Activated T-cell treated with anti-CD3 and anti-CD28 coated beads, Interleukin-2, amount 50 U/mL, for 4 hours (primary cell): ENCODE measurements at regions not wholly inside any gene's neighbourhood (a gene's known extent, or its start where the extent isn't known, plus 50 kb on each side); places are given as distances from the start of the nearest gene placed in this dataset.

Source experiments
- ATAC-seq, 2 donors: fragments of 200-7000 bp; cut with Tn5 transposase; one replicate each; pipeline ENCODE4 v1.10.0; 2021
- DNase-seq: peaks from one replicate; pipeline ENCODE4 v3.0.0-alpha.2; 2020
- H3K27me3 Mint-ChIP-seq: one replicate; pipeline ENCODE4 v1.8.0; 2021; ENCODE audit warnings: low read depth, mixed read lengths
- H3K36me3 Mint-ChIP-seq: one replicate; pipeline ENCODE4 v1.8.0; 2022; ENCODE audit warnings: mixed read lengths; ENCODE audit not compliant: insufficient read depth
- H3K4me1 Mint-ChIP-seq: one replicate; pipeline ENCODE4 v1.8.0; 2021; ENCODE audit warnings: low read depth, mixed read lengths
- H3K4me3 Mint-ChIP-seq: one replicate; pipeline ENCODE4 v1.8.0; 2021; ENCODE audit warnings: mild to moderate bottlenecking, moderate library complexity, mixed read lengths
- H3K9me3 Mint-ChIP-seq: one replicate; pipeline ENCODE4 v1.8.0; 2021; ENCODE audit warnings: mixed read lengths

DNA sequence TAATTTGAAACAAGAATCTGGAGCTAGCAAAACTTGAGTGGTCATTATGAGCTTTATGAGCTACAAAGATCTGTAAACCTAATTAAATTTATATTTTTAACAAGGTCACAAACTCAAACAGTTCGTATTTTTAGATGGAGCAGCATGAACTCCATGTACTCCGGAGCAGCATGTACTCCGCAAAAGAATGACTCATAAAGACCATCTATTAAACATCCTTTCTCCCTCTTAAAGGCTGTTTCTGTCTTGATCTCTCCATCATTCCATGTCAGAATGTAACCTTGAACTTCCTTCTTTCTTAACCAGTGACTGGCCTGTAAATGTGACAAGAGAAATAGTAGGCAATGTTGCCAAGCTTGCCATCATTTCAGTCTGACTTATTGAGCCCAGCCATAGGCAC, 696.9 kb downstream of the ZNF385D start:
- no peak for DNase-seq
- no peaks in the 10 kb centered on the region for H3K36me3 Mint-ChIP-seq
- no peak overlapping the region for H3K4me3 Mint-ChIP-seq
- H3K9me3 Mint-ChIP-seq = peaks cover 13% of the 10 kb centered on the region
- ATAC-seq = no peak
- no peaks in the 10 kb centered on the region for H3K27me3 Mint-ChIP-seq
- H3K4me1 Mint-ChIP-seq = no peaks in the 10 kb centered on the region

DNA sequence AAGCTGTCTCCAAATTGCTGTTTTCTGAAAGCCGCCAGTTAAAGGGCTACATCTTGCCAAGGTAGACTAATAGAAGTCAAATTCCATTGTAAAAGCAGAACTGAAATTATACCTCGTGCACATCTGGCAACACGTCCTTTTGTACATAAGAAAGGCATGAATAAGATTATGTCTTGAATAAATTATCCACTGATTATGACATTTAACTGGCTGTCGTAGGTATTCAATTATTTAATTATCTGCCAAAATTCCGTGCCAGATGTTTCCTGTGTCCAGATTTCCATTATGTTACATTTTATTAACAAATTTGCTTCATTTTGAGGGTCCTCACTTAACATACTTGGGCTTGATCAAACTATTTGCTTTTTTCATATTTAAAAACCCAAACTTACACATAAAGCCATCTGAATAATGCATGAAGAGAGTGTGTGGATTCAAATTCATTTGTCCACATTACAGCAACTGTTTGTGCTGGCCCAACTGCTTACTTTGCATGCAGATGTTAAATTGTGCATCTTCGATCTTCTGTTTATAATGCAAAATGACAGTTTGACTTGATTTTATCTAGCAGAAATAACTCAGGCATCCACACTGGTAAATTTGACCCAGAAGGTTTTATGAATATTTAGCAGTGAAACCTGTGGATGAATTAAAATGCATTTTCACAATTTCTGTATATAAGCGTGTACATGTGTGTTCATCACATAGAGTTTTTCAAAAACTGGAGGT, 701.5 kb downstream of the ZNF385D start:
- Mint-ChIP-seq H3K27me3 (no peaks in the 10 kb centered on the region), H3K9me3 (peaks cover 4% of the 10 kb centered on the region), H3K4me3 (no peak overlapping the region), H3K4me1 (no peaks in the 10 kb centered on the region), H3K36me3 (no peaks in the 10 kb centered on the region)
- ATAC-seq = no peak
- no peak for DNase-seq

DNA sequence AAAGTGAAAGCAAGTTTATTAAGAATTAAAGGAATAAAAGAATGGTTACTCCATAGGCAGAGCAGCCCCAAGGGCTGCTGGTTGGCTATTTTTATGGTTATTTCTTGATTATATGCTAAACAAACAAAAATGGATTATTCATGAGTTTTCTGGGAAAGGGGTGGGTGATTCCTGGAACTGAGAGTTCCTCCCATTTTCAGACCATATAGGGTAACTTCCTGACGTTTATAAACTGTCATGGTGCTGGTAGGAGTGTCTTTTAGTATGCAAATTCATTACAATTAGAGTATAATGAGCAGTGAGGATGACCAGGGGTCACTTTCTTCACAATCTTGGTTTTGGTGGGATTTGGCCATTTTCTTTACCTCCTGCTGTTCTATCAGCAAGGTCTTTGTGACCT, 707.9 kb downstream of the ZNF385D start:
- H3K9me3 Mint-ChIP-seq = peaks cover 3% of the 10 kb centered on the region
- H3K27me3 Mint-ChIP-seq = no peaks in the 10 kb centered on the region
- H3K36me3 Mint-ChIP-seq = no peaks in the 10 kb centered on the region
- H3K4me3 Mint-ChIP-seq = no peak overlapping the region
- H3K4me1 Mint-ChIP-seq = no peaks in the 10 kb centered on the region
- no peak for ATAC-seq
- DNase-seq = no peak

DNA sequence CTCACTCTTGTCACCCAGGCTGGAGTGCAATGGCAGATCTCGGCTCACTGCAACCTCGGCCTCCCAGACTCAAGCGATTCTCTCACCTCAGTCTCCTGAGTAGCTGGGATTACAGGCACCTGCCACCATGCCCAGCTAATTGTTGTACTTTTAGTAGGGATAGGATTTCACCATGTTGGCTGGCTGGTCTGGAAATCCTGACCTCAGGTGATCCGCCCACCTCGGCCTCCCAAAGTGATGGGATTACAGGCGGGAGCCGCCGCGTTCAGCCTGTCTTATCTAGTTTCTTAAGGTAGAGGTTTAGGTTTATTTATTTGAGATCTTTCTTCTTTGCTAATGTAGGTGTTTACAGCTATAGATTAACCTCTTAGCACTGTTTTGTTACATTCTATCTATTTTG, 708.8 kb downstream of the ZNF385D start:
- no peak overlapping the region for H3K4me3 Mint-ChIP-seq
- H3K9me3 Mint-ChIP-seq = peaks cover 3% of the 10 kb centered on the region
- ATAC-seq = no peak
- H3K4me1 Mint-ChIP-seq = no peaks in the 10 kb centered on the region
- no peaks in the 10 kb centered on the region for H3K27me3 Mint-ChIP-seq
- DNase-seq = no peak
- H3K36me3 Mint-ChIP-seq = no peaks in the 10 kb centered on the region

DNA sequence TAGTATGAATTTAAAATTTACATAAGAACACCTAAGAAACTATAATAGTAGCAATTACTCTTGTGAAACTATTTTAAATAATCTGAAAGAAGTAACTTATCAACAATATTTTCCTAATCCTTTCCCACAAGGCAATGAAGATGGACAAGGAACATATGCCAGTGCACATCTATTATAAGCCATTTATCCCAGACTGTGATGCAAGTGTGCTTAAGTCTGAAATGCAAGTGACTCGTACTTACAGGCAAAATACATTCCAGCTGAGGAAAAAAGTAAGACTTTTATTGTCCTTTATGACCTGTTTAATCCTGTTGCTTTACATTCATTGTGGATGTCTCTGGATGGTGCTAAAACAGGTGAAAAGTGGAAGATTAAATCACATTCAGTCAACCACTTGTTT, 709.4 kb downstream of the ZNF385D start:
- Mint-ChIP-seq H3K27me3 (no peaks in the 10 kb centered on the region), H3K9me3 (peaks cover 3% of the 10 kb centered on the region), H3K4me3 (no peak overlapping the region), H3K4me1 (no peaks in the 10 kb centered on the region), H3K36me3 (no peaks in the 10 kb centered on the region)
- DNase-seq (no peak), ATAC-seq (no peak)

DNA sequence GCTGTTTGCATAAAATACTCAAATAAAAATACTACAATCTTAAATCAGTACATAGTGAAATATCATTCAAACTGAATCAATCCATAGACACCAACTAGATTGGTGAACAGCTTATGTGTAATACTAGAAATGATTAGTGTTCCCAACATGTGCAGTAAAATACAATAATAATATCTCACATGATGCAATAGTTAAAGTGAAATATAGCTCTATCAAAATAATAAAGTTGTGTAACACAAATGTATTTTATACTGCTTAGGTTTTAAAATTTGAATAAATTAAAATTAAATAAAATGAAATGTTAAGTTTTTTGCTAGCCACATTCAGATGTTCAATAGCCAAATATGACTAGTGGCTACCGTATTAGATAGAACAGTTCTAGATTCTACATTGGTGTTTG, 714.1 kb downstream of the ZNF385D start:
- ATAC-seq (no peak), DNase-seq (no peak)
- H3K9me3 Mint-ChIP-seq = peaks cover 10% of the 10 kb centered on the region
- no peaks in the 10 kb centered on the region for H3K4me1 Mint-ChIP-seq
- H3K36me3 Mint-ChIP-seq = no peaks in the 10 kb centered on the region
- H3K4me3 Mint-ChIP-seq = no peak overlapping the region
- H3K27me3 Mint-ChIP-seq = no peaks in the 10 kb centered on the region

DNA sequence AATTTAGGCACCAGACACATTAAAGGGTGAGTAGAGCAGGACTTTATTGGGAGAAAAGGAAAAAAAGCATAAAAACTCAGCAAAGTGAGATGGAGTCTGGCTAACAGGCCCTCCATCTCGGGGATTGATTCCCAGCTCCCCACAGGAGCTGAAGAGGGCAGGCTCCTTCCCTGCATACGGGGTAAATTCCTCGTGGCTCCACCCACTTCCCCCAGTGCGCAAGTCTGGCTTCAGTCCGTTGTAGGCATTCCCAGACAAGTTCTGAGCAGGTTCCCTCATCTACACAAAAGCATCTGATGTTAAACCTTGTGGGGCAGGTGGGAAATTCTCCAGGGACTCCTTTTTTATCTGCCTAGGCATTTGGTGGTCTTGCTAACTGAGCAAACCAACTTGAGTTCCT, 722.6 kb downstream of the ZNF385D start:
- no peak overlapping the region for H3K4me3 Mint-ChIP-seq
- DNase-seq (no peak), ATAC-seq (no peak)
- H3K9me3 Mint-ChIP-seq = peaks cover 16% of the 10 kb centered on the region
- H3K27me3 Mint-ChIP-seq = no peaks in the 10 kb centered on the region
- no peaks in the 10 kb centered on the region for H3K36me3 Mint-ChIP-seq
- H3K4me1 Mint-ChIP-seq = no peaks in the 10 kb centered on the region

DNA sequence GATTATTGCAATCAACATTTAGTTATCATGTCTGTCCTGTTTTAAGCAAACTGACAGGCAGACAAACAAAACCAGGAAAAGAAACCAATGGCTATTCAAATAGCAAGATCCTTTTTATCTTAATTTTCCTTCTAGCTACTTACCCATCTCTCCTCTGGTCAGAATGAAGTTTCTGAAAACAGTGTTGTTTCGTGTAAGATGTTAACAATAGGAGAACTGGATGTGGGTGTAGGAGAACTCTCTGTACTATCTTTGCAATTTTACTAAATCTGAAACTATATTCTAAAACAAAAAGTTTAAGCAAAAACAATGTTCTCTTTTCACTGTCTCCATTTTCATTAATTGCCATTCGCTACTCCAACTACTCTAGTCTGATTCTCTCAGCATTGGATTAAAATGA, 726.4 kb downstream of the ZNF385D start:
- Mint-ChIP-seq H3K9me3 (peaks cover 19% of the 10 kb centered on the region), H3K4me3 (no peak overlapping the region), H3K4me1 (no peaks in the 10 kb centered on the region), H3K27me3 (no peaks in the 10 kb centered on the region), H3K36me3 (no peaks in the 10 kb centered on the region)
- no peak for ATAC-seq
- no peak for DNase-seq

DNA sequence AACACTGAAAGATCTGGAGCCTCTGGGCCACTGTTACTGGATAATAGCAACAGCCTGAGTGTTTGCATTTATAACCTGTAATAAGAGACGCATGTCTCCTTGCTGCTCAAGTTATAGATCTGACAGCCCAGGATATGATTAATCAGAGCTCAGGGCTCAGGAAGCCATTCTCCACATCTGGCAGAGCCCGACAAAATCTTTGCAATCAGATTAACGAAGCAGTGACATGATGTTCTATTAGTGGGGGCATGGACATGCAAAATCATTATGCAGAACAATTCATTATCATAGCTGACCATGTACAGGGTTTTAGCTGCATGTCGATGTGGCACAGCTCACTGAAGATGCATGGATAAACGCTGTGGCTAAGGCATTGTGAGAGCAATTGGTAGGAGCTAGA, 730.3 kb downstream of the ZNF385D start:
- ATAC-seq (no peak), DNase-seq (no peak)
- H3K9me3 Mint-ChIP-seq = peaks cover 15% of the 10 kb centered on the region
- no peak overlapping the region for H3K4me3 Mint-ChIP-seq
- H3K27me3 Mint-ChIP-seq = no peaks in the 10 kb centered on the region
- no peaks in the 10 kb centered on the region for H3K4me1 Mint-ChIP-seq
- H3K36me3 Mint-ChIP-seq = no peaks in the 10 kb centered on the region

DNA sequence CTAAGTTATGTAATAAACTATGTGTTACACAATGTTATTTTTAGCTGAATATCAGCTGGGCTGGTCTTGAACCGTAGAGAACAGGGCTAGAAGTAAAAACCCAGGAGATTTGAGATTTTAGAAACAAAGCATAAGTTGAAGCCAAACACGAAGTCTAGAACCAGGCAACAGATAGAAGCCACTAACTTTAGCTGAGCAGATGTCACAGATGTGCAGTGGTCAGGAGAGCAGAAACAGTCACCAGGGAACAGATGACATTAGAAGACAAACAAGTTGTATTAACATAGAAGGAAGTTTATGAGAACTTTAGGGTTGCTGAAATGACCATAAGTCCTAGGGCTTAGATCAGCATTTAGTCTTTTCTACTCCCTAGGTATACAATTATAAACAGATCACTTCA, 731.0 kb downstream of the ZNF385D start:
- Mint-ChIP-seq H3K36me3 (no peaks in the 10 kb centered on the region), H3K4me1 (no peaks in the 10 kb centered on the region), H3K4me3 (no peak overlapping the region), H3K27me3 (no peaks in the 10 kb centered on the region), H3K9me3 (peaks cover 16% of the 10 kb centered on the region)
- ATAC-seq (no peak), DNase-seq (no peak)

DNA sequence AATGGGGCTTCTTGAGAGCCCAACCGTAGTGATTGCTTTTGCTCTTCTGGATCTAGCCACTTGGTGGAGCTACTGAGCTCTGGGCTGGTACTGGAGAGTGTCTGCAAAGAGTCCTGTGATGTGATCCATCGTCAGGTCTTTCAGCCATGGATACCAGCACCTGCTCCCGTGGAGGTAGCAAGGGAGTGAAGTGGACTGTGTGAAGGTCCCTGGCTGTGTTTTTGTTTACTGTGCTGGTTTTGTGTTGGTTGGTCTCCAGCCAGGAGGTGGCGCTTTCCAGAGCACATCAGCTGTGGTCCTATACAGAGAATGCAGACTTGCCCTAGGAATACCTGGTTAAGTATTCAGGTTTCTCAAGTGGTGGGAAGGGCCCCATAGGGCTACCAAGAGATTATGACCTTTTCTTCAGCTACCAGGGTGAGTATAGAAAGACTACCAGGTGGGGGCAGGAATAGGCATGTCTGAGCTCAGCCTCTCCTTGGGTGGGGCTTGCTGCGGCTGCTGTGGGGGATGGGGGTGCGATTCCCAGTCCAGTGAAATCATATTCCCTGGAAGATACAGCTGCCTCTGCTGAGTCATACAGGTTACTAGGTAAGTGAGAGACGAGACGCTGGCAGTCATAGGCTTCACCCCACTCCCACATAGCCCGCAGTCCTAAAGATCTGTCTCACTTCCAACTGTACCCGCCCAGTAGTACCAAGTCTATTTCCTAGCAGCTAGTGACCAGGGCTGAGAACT, 733.7 kb downstream of the ZNF385D start:
- DNase-seq (no peak), ATAC-seq (no peak)
- Mint-ChIP-seq H3K27me3 (no peaks in the 10 kb centered on the region), H3K4me3 (no peak overlapping the region), H3K36me3 (no peaks in the 10 kb centered on the region), H3K9me3 (peaks cover 37% of the 10 kb centered on the region), H3K4me1 (no peaks in the 10 kb centered on the region)

DNA sequence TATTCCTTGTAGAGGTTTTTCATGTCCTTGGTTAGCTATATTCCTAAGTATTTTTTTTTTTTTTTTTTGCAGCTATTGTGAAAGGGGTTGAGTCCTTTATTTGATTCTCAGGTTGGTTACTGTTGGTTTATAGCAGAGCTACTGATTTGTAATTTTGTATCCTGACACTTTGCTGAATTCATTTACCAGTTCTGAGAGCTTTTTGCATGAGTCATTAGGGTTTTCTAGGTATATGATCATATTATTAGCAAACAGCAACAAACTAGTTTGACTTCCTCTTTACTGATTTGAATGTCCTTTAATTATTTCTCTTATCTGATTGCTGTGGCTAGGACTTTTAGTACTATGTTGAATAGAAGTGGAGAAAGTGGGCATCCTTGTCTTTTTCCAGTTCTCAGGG, 737.4 kb downstream of the ZNF385D start:
- Mint-ChIP-seq H3K36me3 (no peaks in the 10 kb centered on the region), H3K9me3 (peaks cover 43% of the 10 kb centered on the region), H3K27me3 (no peaks in the 10 kb centered on the region), H3K4me1 (no peaks in the 10 kb centered on the region), H3K4me3 (no peak overlapping the region)
- ATAC-seq (no peak), DNase-seq (no peak)

DNA sequence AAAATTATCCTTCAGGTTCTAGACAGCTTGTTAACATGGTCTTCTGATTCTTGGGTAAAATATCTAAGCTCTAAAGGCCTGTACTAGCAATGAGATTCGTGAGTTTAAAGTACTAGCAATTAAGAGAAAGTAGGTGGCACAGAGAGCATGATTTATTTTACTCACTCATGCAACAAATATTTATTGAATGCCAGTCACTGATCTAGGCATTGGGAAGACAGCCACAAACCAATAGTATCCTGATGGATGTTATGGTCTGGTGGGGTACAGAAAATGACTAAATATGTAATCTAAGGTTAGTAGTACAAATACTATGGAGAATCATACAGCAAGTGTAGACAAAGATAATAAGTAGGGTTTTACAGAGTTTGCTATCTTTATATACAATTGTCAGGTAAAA, 751.3 kb downstream of the ZNF385D start:
- H3K4me3 Mint-ChIP-seq = no peak overlapping the region
- H3K4me1 Mint-ChIP-seq = no peaks in the 10 kb centered on the region
- no peaks in the 10 kb centered on the region for H3K27me3 Mint-ChIP-seq
- DNase-seq (no peak), ATAC-seq (no peak)
- no peaks in the 10 kb centered on the region for H3K36me3 Mint-ChIP-seq
- peaks cover 15% of the 10 kb centered on the region for H3K9me3 Mint-ChIP-seq

DNA sequence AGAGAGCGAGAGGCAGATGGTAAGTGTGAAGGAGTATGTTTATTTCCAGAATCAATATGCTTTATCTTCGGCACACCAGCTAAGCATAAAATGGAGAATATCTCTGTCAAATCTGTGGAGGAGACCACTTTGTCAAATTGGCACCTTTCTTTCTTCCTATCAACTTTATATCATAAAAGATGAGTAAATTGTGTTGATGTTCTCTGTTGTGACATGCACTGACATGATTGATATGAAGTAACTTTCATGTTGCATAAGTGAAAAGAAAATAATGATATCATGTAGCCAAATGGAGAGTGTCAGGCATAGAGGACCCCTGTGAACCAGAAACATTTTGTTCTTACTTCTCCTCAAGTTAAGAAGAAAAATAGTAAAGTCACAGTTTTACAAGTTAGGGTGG, 753.8 kb downstream of the ZNF385D start:
- Mint-ChIP-seq H3K4me3 (no peak overlapping the region), H3K27me3 (no peaks in the 10 kb centered on the region), H3K9me3 (peaks cover 8% of the 10 kb centered on the region), H3K4me1 (no peaks in the 10 kb centered on the region), H3K36me3 (no peaks in the 10 kb centered on the region)
- ATAC-seq (no peak), DNase-seq (no peak)

DNA sequence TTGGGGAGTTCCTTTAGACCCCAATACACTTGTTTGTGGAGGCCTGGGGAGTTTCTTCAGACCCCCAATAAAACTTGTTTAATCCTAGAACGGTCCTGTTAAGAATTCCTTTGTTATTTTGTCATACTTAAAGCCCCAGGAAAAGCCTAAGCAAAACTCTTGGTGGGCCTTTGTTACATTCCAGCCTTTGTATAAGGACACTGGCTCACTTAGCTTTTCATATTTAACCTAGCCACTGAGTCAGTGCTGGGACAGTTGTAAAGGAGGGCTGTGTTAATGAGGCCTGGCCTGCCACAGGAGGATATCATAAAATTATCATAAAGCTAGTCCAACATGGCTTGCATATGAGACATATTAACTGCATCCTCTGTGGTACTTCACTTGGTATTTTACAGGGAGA, 760.1 kb downstream of the ZNF385D start:
- DNase-seq (no peak), ATAC-seq (no peak)
- Mint-ChIP-seq H3K36me3 (no peaks in the 10 kb centered on the region), H3K4me3 (no peak overlapping the region), H3K27me3 (no peaks in the 10 kb centered on the region), H3K4me1 (no peaks in the 10 kb centered on the region), H3K9me3 (peaks cover 4% of the 10 kb centered on the region)
